ENCODE measurements at regions not wholly inside any gene's neighbourhood (a gene's known extent, or its start where the extent isn't known, plus 50 kb on each side); places are given as distances from the start of the nearest gene placed in this dataset.

- DNase-seq = no peak
These were observed 58.8 kb downstream of the SPRY1 start for GRCh38 chr4:123455360-123455759.

DNA sequence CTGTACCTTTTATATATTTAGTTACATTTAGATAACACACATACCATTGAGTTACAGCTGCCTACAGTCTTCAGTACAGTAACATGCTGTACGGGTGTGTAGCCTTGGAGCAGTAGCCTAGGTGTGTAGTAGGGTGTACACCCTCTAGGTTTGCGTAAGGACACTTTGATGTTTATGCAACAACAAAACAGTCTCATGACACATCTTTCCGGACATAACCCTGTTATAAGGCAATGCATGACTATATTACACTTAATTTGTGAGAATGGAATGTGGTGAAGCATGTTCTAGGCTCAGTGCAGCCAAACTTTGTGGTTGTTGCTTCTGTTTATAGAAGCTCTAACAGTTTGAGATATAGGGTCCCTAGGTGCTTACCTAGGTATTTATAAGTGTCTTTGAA is 65.4 kb downstream of the SPRY1 start:
- DNase-seq = no peak

DNA sequence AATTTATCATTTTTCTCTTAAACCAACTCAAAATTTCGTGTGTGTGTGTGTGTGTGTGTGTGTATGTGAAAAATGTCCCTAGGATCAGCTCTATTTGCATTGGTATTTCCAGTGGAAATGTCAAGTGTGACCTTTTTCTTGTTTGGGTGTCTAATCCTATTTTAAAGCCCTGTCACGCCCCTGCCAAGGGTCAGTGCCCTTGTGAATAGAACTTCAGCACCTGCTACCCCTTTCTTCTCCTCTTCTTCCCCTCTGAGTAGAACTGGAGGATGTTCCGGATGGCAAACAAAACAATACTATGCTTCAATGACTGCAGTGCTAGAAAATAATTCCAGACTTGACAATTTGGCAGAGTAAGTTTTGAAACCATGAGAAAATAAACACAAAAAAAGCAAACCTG is 67.3 kb downstream of the SPRY1 start:
- no peak for DNase-seq

DNA sequence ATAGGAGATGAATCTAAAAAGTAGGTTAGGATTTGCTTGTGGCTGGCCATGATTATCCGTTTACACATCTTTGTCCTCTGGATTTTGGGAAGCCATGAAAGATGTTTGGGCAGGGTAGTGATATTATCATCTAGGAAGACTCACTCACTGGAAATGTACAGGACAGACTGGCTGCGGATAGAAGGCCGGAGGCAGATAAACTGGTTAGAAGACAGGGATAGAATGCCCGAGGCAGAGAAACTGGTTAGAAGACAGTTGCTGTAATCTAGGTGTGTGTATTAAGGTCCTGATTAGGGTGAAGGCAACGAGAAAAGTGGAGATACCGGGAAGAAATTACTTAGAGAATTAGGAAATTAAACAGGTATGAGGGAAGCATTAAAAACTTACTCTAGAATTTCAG is 68.8 kb downstream of the SPRY1 start:
- DNase-seq = no peak

- no peak for DNase-seq
These were observed 69.6 kb downstream of the SPRY1 start for GRCh38 chr4:123466080-123466785.

DNA sequence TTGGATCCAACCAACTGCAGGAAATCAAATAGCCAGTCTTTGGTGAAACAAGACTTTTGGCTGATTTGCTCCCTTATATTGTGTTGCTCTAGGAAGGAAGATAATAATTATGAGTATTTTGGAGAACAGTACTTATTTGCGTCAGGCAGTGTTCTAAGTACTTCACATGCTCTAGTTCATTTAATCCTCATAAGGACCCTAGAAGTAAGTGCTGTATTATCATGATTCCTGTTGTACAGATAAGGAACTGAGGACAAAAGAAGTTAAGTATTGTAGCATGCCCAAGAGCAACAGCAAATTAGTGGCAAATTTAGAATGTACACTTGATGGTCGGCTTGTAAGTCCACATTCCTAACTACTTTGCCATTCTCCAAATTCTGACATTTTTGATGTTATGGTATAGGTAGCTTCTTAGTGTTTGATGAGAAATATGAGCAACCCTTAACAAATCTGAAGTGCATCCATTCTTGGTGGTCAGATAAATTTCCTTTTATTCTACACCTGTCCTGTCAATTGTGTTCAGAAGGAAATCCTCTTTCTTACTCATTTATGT is 72.0 kb downstream of the SPRY1 start:
- DNase-seq = no peak

- DNase-seq = no peak
These were observed 72.7 kb downstream of the SPRY1 start for GRCh38 chr4:123469245-123469644.

DNA sequence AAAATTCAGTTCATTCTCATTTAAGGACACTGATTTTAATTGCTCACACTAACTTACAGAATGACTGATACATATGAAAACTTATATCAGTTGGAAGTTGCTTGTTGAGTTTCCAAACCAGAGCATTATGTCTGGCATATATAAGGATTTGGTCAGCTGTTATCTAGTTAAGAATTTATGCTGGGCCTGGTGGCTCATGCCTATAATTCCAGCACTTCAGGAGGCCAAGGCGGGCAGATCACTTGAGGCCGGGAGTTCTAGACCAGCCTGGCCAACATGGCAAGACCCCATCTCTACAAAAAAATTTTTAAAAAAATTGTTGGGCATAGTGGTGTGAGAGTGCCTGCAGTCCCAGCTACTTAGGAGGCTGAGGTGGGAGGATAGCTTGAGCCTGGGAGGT is 73.1 kb downstream of the SPRY1 start:
- no peak for DNase-seq

GRCh38 chr4:123470640-123471039 is 74.0 kb downstream of the SPRY1 start:
- no peak for DNase-seq

DNA sequence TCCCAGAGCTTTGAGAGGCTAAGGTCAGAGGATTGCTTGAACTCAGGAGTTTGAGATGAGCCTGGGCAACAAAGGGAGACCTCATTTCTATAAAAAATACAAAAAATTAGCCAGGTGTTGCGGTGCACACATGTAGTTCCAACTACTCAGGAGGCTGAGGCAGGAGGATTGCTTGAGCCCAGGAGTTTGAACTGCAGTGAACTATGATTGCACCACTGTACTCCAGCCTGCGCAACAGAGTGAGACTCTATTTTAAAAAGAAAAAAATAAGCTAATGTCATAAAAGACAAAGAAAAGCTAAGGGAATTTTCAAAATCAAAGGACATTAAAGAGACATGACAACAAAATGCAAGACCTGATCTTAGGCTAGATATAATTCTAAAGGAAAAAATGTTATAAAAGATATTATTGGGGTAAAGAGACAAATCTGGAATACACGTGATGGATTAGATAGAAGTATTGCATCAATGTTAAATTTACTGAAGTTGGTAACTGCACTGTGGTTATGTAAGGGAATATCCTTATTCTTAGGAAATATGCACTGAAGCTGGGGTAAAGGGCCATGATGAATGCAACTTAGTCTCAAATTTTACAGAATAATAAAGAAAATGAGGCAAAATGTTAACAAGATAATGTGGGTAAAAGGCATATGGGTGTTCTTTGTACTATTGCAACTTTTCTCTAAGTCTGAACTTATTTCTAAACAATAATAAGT is 75.2 kb downstream of the SPRY1 start:
- DNase-seq = no peak

GRCh38 chr4:123474817-123475216 is 78.2 kb downstream of the SPRY1 start:
- DNase-seq = no peak

DNA sequence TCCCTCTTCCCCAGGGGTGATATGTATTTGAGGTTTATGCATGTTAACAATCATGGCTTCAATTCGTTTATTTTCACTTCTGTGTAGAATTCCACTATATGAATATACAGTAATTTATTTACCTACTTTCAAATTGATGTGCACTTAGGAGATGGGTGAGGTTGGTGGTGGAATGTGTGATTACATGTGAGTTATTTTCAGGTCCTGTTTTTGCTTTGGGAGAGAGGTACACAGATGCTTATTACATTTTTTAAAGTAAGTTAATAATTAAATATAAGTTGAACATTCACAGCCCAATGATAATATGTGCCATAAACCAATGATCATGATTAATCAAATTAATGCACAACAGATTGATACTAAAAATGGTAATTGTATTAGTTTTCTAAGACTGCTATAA is 79.5 kb downstream of the SPRY1 start:
- no peak for DNase-seq

DNA sequence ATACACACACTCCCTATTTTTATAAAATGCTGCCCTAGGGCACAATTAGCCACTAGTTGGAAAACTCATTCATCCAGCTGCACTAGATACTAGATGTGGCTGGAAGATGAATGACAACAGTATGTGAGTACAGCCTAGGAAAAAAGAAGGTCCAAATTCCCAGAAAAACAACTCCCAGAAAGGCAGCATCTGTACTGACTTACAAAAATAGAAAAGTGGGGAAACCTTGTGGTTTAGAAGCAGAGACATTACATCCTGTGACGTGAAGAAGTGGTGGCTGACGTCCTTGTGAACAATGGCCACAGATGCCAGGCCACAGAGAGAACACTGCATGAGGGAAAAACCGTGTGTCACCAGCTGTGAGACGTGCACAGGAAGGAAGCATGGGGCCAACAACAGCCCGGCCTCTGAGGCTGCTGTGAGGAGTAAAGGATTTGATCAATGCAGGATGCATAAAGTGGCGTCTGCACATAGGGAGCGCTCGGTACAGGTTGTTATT is 81.2 kb downstream of the SPRY1 start:
- no peak for DNase-seq

DNA sequence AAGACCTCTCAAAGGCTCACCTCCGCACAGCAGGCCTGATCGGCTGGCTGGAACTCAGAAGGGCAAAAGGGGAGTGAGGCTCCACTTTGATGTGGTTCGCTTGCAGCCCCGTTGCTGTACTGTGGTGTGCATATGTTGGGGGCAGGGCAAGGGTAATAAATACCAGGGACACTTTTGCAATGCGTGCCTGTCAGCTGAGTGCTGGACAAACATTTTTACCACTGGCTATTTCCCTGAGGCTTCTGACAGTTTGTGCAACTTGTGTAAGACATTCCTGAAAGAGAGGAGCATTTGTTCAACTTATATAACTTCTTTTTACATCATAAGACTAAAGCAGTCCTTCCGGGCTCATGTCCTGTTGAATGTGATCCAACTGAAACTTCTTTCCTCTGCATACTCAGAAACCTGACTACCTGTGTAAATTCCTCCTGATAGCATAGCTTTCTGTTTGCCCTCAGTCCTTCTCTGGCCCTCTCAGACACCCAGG is 82.3 kb downstream of the SPRY1 start:
- DNase-seq = no peak

- DNase-seq = no peak
These were observed 83.3 kb downstream of the SPRY1 start for GRCh38 chr4:123479944-123480343.

DNA sequence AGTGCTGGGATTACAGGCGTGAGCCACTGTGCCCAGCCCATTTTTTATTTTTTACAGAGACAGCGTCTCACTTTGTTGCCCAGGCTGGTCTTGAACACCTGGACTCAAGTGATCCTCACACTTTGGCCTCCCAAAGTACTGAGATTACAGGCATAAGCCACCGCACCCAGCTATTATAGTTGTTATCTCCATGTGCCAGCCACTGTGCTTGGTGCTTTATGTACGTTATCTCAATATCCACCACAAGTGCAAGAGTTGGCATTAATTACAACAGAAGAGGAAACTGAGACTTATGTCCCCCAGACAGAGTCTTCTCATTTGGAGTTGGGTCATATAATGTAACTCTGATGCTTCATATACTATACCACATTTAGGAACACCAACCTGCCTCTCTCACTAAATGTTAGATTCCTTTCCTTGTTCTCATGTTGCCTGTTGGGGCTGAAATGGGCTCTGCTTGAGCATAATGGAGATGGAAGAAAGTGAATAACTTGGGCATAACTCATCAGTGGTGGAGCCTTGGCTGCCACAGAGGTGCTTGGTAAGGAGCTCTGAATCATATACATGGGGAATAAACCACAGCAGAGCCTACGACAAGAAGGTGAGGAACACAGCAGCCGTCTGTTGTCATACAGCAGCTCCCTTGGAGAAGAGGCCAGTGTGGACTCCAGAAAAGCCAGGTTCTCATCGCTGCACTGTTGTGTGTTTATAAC is 84.3 kb downstream of the SPRY1 start:
- no peak for DNase-seq

DNA sequence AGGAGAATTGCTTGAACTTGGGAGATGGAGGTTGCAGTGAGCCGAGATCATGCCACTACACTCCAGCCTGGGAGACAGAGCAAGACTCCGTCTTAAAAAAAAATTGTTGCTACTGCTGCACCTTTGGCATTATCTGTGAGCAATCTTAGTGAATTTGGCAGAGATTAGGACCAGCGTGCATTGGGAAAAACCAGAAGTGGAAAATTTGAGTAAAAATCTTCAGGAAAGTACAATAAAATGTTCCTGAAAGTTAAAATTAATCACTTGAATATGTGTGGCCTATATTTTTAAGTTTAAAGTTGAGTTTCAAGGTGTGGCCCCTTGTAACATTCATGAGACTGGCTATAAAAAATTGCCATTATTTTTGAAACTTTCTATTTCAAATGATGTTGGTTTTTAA is 85.1 kb downstream of the SPRY1 start:
- DNase-seq = no peak

- DNase-seq = no peak
These were observed 87.8 kb downstream of the SPRY1 start for GRCh38 chr4:123484291-123484926.

GRCh38 chr4:123485601-123486000 is 89.0 kb downstream of the SPRY1 start:
- DNase-seq = no peak

GRCh38 chr4:123488916-123489315 is 92.3 kb downstream of the SPRY1 start:
- no peak for DNase-seq

DNA sequence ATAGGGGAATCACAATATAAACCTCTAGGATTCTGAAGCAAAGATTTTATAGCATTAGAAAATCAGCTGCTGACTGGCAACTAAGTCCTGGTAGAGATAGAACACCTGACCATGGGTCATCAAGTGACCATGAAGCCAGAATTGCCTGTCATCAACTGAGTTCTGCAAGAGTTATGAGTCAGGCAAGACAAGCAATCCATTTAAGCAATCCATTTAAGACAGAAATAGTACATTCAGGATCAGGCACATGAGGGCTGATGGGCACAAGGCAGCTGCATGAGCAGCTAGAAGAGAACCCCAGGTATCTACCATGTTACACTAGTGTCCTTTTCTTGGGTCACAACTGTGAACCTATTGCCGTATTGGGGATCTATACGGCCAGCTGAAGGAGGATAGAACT is 98.9 kb downstream of the SPRY1 start:
- DNase-seq = no peak

- no peak for DNase-seq
These were observed 99.8 kb downstream of the SPRY1 start for GRCh38 chr4:123496421-123496820.

DNA sequence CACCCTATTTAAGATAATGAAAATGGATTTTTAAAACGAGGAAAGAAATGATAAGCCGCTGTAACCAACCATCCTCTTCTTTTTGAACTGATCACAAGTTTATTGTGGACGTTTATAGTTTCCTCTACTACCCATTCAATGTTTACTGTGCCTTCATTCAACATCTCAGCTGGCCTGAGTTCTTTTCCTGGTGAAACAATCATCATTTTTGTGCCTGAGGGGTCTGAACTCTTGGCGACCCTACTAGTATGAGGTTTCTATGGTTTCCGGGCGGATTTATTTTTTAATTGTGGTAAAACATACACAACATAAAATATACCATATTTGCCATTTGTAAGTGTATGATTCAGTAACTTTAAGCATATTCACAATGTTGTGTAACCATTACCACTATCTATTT is 100.7 kb downstream of the SPRY1 start:
- no peak for DNase-seq

All from stimulated activated CD4-positive, alpha-beta T cell treated with anti-CD3 and anti-CD28 coated beads, Interleukin-4, amount 100 ng/mL, for 1 hour (primary cell).